GM23338 (cell line): ENCODE measurements at regions not wholly inside any gene's neighbourhood (a gene's known extent, or its start where the extent isn't known, plus 50 kb on each side); places are given as distances from the start of the nearest gene placed in this dataset.

Experiments used
- ATAC-seq: fragments of 200-7000 bp; cut with Tn5 transposase; 3 replicates; pipeline ENCODE4 v1.9.1; 2020
- DNase-seq: peaks from one replicate; pipeline ENCODE4 v3.0.0-alpha.2; 2015; ENCODE audit warnings: low spot score
- H2AFZ ChIP-seq: fragments of 200-600 bp; sonication (generic); 2 replicates; pipeline ENCODE4 v1.8.0; 2016; ENCODE audit warnings: antibody characterized with exemption, mild to moderate bottlenecking, moderate library complexity
- H3F3A ChIP-seq: fragments of 200-600 bp; sonication (generic); replicated peaks from 2 replicates; pipeline ENCODE4 v1.8.0; 2017; ENCODE audit warnings: antibody characterized with exemption, mixed run types, low read depth
- H3K27ac ChIP-seq: fragments of 200-600 bp; sonication (generic); 2 replicates; pipeline ENCODE4 v1.6.1; 2016; ENCODE audit warnings: low read depth
- H3K27me3 ChIP-seq: fragments of 200-600 bp; sonication (generic); 2 replicates; pipeline ENCODE4 v1.8.0; 2016; ENCODE audit warnings: mild to moderate bottlenecking, mixed run types, moderate library complexity; ENCODE audit not compliant: insufficient read depth
- H3K36me3 ChIP-seq: fragments of 200-600 bp; sonication (generic); 2 replicates; pipeline ENCODE4 v1.8.0; 2016; ENCODE audit warnings: mild to moderate bottlenecking; ENCODE audit not compliant: insufficient read depth
- H3K4me1 ChIP-seq: fragments of 200-600 bp; sonication (generic); 2 replicates; pipeline ENCODE4 v1.8.0; 2016; ENCODE audit warnings: mild to moderate bottlenecking, moderate library complexity; ENCODE audit not compliant: insufficient read depth
- H3K4me2 ChIP-seq: fragments of 200-600 bp; sonication (generic); 2 replicates; pipeline ENCODE4 v1.7.1; 2017; ENCODE audit warnings: mixed run types
- H3K4me3 ChIP-seq: fragments of 200-600 bp; sonication (generic); 2 replicates; pipeline ENCODE4 v1.6.1; 2016; ENCODE audit warnings: mixed run types
- H3K79me2 ChIP-seq: fragments of 200-600 bp; sonication (generic); replicated peaks from 2 replicates; pipeline ENCODE4 v1.8.0; 2017; ENCODE audit warnings: mild to moderate bottlenecking; ENCODE audit not compliant: insufficient read depth
- H3K9me2 ChIP-seq: fragments of 200-600 bp; sonication (generic); 2 replicates; pipeline ENCODE4 v1.8.0; 2017; ENCODE audit not compliant: insufficient read depth
- H4K20me1 ChIP-seq: fragments of 200-600 bp; sonication (generic); replicated peaks from 2 replicates; pipeline ENCODE4 v1.8.0; 2017; ENCODE audit warnings: mild to moderate bottlenecking; ENCODE audit not compliant: insufficient read depth
- H3K27ac Mint-ChIP-seq: 2 replicates; pipeline ENCODE4 v1.8.0; 2020; ENCODE audit warnings: inconsistent platforms, mild to moderate bottlenecking, moderate library complexity, mixed read lengths
- H3K27me3 Mint-ChIP-seq: 3 replicates; pipeline ENCODE4 v1.8.0; 2022; ENCODE audit warnings: low read depth, mild to moderate bottlenecking, moderate library complexity, mixed read lengths, inconsistent platforms; ENCODE audit not compliant: insufficient read depth, poor library complexity
- H3K36me3 Mint-ChIP-seq: 3 replicates; pipeline ENCODE4 v1.8.0; 2021; ENCODE audit warnings: low read depth, mild to moderate bottlenecking, inconsistent platforms, moderate library complexity, mixed read lengths
- H3K4me1 Mint-ChIP-seq: 3 replicates; pipeline ENCODE4 v1.8.0; 2020; ENCODE audit warnings: mild to moderate bottlenecking, inconsistent platforms, mixed read lengths
- H3K4me3 Mint-ChIP-seq: 3 replicates; pipeline ENCODE4 v1.8.0; 2021; ENCODE audit warnings: moderate library complexity, mild to moderate bottlenecking, inconsistent platforms, mixed read lengths
- H3K9me3 Mint-ChIP-seq: 3 replicates; pipeline ENCODE4 v1.8.0; 2020; ENCODE audit warnings: moderate library complexity, mild to moderate bottlenecking, inconsistent platforms, mixed read lengths
- STAT1 ChIP-seq: IDR thresholded peaks from one replicate; pipeline ENCODE4 v1.6.1; 2016; ENCODE audit warnings: antibody characterized with exemption; ENCODE audit not compliant: unreplicated experiment
- ZNF331 ChIP-seq: fragments of 250-450 bp; sonication (Bioruptor Pico); IDR thresholded peaks from 2 replicates; pipeline ENCODE4 v1.5.0; 2020; ENCODE audit warnings: low read depth, mild to moderate bottlenecking, moderate library complexity
- TF ChIP-seq, protein P1 (sequence below): fragments of 250-450 bp; sonication (Bioruptor Pico); IDR thresholded peaks from 2 replicates; pipeline ENCODE4 v1.5.0; 2020; ENCODE audit warnings: mild to moderate bottlenecking, moderate library complexity
- TF ChIP-seq, protein P2 (sequence below), 2 experiments: fragments of 200-600 bp in 1 of 2; sonication (generic) in 1 of 2; conservative IDR thresholded peaks; 2 replicates each; pipeline versions ENCODE4 v1.5.1 to v1.6.1; 2016 to 2017; ENCODE audit warnings: antibody characterized with exemption in 2 of 2, low read depth in 2 of 2, mild to moderate bottlenecking in 2 of 2, moderate library complexity in 1 of 2

DNA sequence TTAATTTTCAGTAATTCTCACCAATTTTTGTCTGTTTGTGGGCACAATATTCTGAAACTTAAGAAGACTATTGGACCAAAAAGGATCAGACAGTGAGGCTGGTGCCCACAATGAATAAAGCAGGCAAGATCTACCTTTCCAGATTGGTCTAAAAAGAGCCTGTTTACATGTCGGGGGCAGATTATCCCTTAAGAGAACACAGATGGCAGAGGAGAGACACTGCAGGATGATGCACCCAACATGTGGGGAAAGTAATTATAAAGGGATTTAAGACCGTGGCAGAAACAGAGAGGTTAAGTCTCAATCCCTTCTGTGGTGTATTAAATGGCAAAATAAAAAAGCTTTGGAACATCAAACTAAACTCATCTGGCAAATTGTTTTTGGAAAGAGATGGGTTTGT, 331.8 kb upstream of the CDH11 start:
- TF ChIP-seq ZNF331 (CRISPR knock-in tag), result no peak
- TF ChIP-seq, protein P1, sequence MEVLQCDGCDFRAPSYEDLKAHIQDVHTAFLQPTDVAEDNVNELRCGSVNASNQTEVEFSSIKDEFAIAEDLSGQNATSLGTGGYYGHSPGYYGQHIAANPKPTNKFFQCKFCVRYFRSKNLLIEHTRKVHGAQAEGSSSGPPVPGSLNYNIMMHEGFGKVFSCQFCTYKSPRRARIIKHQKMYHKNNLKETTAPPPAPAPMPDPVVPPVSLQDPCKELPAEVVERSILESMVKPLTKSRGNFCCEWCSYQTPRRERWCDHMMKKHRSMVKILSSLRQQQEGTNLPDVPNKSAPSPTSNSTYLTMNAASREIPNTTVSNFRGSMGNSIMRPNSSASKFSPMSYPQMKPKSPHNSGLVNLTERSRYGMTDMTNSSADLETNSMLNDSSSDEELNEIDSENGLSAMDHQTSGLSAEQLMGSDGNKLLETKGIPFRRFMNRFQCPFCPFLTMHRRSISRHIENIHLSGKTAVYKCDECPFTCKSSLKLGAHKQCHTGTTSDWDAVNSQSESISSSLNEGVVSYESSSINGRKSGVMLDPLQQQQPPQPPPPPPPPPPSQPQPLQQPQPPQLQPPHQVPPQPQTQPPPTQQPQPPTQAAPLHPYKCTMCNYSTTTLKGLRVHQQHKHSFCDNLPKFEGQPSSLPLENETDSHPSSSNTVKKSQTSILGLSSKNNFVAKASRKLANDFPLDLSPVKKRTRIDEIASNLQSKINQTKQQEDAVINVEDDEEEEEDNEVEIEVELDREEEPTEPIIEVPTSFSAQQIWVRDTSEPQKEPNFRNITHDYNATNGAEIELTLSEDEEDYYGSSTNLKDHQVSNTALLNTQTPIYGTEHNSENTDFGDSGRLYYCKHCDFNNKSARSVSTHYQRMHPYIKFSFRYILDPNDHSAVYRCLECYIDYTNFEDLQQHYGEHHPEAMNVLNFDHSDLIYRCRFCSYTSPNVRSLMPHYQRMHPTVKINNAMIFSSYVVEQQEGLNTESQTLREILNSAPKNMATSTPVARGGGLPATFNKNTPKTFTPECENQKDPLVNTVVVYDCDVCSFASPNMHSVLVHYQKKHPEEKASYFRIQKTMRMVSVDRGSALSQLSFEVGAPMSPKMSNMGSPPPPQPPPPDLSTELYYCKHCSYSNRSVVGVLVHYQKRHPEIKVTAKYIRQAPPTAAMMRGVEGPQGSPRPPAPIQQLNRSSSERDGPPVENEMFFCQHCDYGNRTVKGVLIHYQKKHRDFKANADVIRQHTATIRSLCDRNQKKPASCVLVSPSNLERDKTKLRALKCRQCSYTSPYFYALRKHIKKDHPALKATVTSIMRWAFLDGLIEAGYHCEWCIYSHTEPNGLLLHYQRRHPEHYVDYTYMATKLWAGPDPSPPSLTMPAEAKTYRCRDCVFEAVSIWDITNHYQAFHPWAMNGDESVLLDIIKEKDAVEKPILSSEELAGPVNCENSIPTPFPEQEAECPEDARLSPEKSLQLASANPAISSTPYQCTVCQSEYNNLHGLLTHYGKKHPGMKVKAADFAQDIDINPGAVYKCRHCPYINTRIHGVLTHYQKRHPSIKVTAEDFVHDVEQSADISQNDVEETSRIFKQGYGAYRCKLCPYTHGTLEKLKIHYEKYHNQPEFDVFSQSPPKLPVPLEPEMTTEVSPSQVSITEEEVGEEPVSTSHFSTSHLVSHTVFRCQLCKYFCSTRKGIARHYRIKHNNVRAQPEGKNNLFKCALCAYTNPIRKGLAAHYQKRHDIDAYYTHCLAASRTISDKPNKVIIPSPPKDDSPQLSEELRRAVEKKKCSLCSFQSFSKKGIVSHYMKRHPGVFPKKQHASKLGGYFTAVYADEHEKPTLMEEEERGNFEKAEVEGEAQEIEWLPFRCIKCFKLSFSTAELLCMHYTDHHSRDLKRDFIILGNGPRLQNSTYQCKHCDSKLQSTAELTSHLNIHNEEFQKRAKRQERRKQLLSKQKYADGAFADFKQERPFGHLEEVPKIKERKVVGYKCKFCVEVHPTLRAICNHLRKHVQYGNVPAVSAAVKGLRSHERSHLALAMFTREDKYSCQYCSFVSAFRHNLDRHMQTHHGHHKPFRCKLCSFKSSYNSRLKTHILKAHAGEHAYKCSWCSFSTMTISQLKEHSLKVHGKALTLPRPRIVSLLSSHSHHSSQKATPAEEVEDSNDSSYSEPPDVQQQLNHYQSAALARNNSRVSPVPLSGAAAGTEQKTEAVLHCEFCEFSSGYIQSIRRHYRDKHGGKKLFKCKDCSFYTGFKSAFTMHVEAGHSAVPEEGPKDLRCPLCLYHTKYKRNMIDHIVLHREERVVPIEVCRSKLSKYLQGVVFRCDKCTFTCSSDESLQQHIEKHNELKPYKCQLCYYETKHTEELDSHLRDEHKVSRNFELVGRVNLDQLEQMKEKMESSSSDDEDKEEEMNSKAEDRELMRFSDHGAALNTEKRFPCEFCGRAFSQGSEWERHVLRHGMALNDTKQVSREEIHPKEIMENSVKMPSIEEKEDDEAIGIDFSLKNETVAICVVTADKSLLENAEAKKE (CRISPR knock-in tag), result no peak
- no peak for TF ChIP-seq STAT1
- TF ChIP-seq, protein P2, sequence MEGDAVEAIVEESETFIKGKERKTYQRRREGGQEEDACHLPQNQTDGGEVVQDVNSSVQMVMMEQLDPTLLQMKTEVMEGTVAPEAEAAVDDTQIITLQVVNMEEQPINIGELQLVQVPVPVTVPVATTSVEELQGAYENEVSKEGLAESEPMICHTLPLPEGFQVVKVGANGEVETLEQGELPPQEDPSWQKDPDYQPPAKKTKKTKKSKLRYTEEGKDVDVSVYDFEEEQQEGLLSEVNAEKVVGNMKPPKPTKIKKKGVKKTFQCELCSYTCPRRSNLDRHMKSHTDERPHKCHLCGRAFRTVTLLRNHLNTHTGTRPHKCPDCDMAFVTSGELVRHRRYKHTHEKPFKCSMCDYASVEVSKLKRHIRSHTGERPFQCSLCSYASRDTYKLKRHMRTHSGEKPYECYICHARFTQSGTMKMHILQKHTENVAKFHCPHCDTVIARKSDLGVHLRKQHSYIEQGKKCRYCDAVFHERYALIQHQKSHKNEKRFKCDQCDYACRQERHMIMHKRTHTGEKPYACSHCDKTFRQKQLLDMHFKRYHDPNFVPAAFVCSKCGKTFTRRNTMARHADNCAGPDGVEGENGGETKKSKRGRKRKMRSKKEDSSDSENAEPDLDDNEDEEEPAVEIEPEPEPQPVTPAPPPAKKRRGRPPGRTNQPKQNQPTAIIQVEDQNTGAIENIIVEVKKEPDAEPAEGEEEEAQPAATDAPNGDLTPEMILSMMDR (conservative IDR thresholded peaks at IDR 0.05; ENCODE audit: low read depth in 2 of 2), result no peak

More for the DNA sequence above, 331.8 kb upstream of the CDH11 start:
- no peak overlapping the region for H3K27ac ChIP-seq
- H3K79me2 ChIP-seq, result no peaks in the 10 kb centered on the region
- peaks cover 3% of the 10 kb centered on the region for H3K27me3 Mint-ChIP-seq
- H3K9me3 Mint-ChIP-seq, result peaks cover 12% of the 10 kb centered on the region
- no peaks in the 10 kb centered on the region for H3K36me3 ChIP-seq
- H3K36me3 Mint-ChIP-seq, result peaks cover 12% of the 10 kb centered on the region; the same call in 2 of the 3 replicates
- no peak overlapping the region for H3K4me3 ChIP-seq
- no peak overlapping the region for H3K4me3 Mint-ChIP-seq
- H3K27me3 ChIP-seq, result no peaks in the 10 kb centered on the region
- H3F3A ChIP-seq, result no peaks in the 10 kb centered on the region
- H3K4me1 Mint-ChIP-seq, result no peaks in the 10 kb centered on the region
- H3K9me2 ChIP-seq, result no peaks in the 10 kb centered on the region; the same call in none of the 2 replicates
- DNase-seq (no peak), ATAC-seq (no peak)
- H4K20me1 ChIP-seq, result no peaks in the 10 kb centered on the region
- H3K4me2 ChIP-seq, result no peak overlapping the region
- H3K4me1 ChIP-seq, result no peaks in the 10 kb centered on the region
- H2AFZ ChIP-seq, result no peak overlapping the region
- no peak overlapping the region for H3K27ac Mint-ChIP-seq
